CD1c-positive myeloid dendritic cell (primary cell): ENCODE measurements at regions not wholly inside any gene's neighbourhood (a gene's known extent, or its start where the extent isn't known, plus 50 kb on each side); places are given as distances from the start of the nearest gene placed in this dataset.
A peak's percentile ranks its signal among the peaks of the same experiment; 100 is the strongest.
"Not testable (repeated sequence)": the region's sequence is repeated elsewhere in the genome, so short reads cannot be mapped to it uniquely, and the experiment has no call there.

Experiments
- DNase-seq: peaks from one replicate; pipeline ENCODE4 v3.0.0-alpha.2; 2016; ENCODE audit errors: extremely low spot score

DNA sequence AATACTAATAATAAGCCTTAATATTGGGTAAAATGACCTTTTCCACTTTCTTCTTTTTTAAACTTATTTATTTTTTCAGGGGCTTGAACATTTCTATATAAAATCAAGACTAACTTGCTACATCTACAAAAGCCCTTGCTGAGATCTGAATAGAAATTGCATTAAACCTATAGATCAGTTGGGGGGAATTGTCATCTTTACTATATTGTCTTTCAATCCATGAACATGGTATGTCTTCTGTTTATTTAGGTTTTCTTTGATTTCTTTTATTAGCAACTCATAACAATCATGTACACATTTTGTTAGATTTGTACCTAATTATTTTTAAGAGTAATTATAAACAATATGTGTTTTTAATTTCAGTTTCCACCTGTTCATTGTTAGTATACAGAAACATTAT, 96.4 kb upstream of the SLC22A23 start:
- DNase-seq = no peak

DNA sequence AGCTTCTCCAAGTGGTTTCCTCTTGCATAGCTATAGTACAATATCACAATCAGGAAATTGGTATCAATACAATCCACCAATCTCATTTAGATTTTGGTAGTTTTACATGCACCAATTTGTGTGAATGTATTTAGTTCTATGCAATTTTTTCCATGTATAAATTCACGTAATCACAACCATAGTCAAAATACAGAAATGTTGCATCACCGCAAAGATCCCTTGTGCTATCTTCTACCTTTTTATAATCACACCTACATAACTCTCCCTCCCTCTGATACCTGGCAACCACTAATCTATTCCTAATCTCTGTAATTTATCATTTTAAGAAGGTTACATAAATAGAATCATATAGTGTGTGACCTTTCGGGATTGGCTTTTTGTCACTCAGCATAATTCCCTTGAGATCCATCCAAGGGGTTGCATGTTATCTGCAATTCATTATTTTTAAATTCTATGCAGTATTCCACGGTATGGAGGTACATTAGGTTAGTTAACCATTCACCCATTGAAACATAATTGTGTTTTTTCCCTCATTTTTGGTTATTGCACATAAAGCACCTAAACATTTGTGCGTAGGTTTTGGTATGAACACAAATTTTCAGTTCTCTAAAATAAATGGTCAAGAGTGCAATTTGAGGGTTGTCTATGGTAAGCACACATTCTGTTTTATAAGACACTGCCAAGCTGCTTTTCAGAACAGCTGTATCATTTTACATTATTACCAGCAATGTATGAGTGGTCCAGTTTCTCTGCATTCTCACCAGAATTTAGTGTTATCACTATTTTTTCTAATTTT, 95.1 kb upstream of the SLC22A23 start:
- DNase-seq = no peak

DNA sequence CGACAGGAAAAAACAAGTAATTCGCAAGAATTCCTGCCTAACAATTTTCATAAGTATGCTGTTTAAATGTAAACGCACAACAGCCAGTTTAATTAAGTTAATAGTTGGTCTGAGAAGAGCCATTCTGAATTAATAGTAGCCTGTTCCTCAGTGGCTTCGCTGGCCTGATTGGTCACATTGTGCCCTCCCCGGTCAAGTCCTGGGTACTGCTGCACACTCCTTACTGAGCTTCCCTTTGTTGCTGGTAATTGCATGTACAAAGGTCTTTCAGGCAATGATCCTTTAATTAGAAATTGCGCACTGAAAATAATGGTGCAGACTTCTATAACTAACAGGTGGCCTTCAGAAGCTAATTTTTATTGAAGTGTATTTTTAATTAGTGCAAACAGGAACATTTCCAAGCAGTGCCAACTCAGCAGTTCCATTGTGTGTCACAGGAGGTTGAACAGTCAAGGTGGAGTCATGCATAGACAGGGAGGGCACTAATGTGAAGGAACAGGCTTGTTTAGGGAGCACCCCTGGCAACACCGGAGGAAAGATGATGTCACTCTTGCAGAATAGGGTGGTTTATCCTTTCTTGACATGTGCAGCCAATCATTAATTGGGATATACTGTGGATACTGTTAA, 92.6 kb upstream of the SLC22A23 start:
- DNase-seq = peak; percentile 4

DNA sequence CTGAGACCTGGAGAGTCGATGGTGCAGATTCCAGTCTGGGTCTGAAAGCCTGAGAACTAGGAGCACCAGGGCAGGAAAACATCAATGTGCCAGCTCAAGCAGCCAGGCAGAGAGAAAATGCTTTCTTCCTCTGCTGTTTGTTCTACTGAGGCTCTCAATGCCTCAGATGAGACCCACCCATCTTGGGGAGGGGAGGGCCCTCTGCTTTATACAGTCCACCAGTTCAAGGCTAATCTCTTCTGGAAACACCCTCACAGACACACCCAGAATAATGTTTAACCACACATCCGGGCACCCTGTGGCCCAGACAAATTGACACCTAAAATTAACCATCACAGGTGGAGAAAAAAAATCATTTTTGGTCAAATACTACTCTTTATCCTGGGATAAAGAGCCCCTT, 89.3 kb upstream of the SLC22A23 start:
- no peak for DNase-seq

DNA sequence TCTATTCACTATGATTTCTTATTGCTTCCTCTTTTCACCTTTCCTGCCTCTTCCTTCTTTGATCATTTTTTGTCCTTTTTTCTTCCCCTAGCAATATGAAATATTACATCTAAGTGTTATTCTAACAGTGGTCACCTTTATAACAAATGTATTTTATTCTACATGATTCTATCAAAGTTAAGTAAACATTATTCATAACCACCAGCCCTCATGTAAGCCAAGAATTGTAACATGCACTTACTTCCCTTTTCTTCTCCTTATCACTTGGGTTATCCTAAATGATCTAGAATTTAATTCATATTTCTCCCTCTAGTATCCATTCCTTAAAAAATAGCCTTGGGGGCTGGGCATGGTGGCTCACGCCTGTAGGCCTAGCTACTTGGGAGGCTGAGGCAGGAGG, 88.3 kb upstream of the SLC22A23 start:
- DNase-seq = no peak

DNA sequence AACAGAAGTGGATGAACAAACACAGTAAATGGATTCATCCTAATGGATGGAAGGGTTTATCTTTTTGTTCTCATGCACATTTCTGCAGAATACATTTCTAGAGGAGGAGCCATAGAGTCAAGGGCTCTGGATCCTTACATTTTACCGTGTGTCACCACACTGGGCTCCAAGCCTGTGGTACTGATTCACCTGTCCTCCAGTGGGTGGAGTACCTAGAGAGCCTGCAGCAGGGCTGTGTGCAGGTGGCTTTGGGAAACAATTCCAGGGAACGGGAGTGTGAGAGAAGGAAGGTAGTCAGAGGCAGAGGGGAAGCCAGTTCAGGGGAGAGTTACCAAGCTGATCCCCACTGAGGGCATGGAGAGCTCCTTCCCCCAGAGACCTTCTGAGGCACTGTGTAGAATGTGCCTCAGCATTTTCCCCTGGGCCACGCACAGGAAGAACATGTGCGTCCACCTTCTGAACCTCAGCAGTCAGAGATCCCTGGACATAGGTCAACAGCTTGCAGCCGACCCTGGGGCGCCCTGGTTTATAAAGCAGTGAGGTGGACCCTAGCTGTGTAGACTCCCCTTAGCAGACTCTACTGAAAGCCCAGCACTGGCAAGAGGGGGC, 85.3 kb upstream of the SLC22A23 start:
- DNase-seq = no peak

DNA sequence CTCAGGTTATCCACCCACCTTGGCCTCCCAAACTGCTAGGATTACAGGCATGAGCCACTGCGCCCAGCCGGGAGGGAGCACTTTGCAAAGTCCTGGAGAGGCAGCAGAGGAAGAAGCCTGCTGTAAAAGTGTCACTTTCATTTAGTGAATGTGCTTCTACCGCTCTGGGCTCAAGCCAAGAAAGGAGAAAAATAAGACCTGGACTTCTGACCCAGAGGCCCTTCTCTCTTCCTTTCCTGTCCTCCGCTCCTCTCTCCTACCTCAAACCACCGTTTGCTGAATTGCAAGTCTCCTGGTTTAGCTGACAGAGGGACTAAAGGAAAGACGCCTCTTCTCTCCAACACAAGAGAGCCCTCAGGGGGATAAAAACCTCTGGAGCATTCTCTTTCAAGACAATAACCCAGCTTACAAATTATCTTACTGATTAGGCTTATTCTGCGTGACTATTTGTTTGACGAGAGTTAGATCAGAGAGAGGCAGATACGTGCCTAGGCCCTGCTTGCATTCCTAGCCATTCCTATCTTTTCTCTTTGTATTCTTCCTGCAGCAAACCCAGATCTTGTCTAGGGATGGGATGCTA, 84.2 kb upstream of the SLC22A23 start:
- DNase-seq = no peak

DNA sequence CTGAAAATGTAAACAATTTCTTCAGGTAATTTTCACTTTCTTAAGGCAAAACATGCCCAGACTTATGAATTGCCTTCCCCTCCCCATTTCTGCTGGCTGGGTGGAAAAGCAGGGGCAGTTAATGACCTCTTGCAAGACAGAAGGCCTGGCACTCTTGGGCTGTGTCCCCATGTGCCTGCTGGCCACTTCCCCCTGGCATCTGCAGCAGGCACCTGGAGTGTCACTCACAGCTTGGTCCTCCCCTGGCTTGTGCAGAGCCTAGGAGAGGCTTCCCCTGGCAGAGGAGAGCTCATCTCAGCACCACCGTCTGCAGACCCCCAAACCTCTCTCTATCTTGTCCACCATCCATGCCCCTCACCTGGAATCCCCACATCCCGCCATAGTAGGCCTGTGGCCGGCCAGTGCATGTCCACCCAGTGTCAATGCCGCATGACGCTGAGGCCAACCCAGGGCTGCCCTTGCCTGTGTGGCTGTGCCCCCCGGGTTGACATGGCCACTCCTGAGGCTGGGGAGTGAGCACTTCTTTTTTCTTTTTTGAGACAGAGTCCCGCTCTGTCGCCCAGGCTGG, 83.5 kb upstream of the SLC22A23 start:
- no peak for DNase-seq

DNA sequence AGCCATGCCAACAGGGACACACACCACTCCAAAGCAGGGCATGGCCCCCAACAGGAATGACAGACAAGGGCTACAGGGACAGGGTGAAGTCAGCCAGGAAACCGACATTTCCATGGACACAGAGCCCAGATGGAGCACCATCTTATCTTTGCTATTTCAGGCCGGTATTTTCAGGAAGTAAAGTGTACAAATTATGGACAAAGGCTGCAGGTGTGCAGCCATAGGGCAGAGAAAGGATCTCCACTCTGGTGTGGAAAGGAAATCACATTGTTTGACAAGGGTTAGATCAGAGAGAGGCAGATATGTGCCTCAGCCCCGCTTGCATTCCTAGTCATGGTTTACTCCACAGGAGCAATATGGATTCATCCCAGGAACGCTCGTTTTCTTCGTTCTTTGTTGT, 81.7 kb upstream of the SLC22A23 start:
- no peak for DNase-seq

DNA sequence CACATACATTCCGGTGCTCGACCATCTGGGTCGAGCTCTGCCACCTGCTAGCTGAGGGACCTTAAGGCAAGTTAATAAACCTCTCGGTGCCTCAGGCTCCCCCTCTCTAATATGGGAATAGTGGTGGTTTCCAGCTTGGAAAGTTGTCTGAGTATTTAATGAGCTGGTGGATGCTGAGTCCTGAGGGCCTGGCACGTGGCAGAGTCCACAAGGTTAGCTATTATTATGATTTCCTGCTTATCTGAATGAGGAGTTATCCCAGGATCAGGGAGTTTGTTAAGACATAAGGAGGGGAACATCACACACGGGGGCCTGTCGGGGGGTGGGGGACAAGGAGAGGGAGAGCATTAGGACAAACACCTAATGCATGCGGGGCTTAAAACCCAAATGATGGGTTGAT, 80.1 kb upstream of the SLC22A23 start:
- no peak for DNase-seq

DNA sequence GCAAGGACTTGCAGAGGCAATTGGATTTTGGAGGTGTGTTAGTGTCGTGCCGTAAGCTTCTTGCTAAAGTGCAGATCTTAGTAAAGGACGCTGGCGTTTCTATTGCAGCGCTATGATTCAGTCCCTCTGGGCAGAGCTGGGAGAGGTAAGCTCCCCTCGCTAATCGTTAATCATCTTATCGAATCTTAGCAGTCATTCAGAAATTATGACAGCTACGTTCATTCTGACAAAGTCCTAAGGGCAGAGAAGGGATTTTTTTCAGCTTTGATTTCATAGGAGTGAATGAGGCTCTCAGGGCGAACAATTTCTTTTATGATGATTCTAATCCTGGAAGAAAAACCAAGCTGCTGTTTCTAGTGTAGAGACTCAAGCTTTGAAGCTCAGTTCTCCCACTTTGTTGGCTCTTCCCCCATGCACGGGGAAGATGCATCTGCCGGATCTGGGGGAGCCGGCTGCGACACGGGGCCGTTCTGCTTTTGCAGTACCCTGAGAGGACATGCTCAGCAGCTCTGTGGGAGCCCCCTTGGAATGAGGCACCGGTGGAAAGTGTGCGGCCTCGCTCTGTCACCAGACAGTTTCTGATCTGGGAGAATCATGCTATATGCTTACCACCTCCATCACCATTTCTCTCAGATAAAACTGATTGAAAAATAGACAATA, 79.1 kb upstream of the SLC22A23 start:
- no peak for DNase-seq

DNA sequence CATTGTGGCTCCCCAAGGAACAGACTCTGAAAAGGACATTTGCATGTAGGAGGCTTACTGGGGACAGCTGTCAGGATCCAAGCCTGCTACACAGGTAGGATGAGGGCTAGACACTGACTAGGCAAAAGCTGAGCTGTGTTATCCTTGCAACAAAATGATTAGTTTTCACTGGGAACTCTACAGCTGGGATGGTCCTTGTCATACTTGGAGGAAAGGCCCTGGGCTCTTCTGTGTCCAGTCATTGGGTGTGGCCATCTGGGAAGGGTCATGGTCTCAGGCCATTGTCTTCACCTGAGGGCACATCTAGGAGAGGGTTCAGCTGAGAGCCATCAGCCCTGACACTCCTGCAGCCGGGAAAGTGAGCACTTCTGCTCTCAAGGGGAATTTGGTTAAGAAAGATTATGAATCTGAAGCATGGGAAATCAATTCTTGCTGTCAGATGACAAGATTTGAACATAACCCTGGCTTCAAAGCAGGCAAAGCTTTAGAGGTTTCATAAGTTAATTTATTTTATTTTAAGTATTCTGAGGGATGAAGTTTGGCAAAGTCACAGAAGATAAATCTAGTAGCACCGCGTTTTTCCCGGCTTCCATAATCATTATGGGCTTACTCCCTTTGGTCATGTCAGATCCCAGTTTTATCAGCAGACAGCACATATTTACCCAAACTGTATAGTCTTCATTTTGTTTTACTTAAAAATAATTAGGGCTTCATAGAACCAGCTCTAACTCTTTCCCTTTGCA, 78.4 kb upstream of the SLC22A23 start:
- DNase-seq = no peak

DNA sequence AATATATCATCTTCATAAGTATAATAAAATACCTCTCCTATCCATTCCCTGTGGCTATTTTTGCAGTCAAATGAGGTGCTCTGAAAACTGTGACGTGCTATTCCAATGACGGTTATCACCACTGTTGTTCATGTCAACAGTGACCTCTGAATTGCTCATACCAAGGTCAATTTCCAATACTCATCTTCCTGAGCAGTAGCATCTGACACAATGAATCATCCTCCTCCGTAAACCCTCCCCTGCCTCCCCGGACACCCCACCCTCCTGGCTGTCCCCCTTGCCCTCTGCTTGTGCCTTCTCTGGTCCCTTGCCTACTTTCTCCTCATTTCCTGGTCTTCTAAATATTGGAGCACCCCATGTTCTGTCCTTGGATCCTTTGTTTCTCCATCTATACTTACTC, 77.7 kb upstream of the SLC22A23 start:
- DNase-seq = no peak

DNA sequence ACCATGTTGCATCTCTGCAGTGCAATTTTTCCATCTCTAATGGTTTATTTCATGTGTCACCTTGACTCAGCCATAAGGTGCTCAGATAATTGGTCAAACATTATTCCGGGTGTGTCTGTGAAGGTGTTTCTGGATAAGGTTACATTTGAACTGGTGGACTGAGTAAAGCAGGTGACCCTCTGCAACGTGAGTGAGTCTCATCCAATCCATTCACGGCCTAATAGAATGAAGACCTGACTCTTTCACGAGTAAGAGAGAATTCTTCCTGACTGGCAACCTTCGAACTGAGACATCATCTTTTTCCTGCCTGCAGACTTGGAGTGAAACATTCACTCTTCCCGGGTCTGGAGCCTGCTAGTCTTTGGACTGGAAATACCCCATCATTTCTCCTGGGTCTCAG, 77.1 kb upstream of the SLC22A23 start:
- DNase-seq = no peak

DNA sequence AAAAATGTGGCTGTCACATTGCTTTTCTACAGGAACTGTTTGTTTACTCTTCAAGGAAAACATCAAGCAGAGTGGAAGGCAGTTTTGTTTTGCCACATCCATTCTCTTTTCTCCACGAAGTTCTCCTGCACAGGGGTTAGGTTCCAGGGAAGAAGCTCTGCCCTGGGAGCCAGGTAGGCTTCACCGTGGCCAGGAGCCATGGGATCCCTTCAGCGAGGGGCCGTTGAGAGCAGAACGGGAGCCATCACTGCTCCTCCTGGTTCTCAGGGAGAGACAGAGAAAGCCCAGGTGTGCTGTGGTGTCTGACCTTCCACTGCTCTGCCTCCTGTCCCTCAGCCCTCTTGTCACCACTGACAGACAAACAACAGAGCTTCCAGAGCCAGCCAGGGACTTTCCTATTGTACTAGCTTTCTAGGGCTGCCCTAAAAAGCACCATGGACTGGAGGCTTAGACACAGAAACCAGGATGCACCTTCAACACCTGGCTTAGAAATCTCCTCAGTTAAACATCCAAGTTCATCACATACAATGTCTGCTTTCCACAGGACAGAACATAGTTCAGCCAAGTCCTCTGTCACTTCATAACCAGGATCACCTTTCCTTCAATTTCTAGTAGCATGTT, 75.6 kb upstream of the SLC22A23 start:
- no peak for DNase-seq

DNA sequence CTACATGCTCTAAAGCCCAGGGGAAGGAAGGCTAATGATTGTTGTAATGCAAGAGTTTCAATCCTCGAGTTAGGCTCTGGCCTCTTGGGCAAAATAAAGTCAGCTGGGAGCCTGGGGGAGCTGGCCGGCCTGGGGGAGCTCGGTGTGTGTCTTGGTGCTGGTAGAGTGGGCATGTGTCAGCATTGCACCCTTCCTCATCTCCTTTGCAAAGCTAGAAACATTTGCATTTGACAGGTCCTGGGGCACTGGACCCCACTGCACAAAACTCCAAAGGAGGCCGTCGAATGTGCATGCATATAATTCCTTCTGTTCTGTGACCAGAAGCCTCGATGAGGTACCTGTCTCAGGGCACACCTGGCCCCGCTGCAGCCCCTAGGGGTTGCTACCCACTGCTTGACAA, 74.6 kb upstream of the SLC22A23 start:
- no peak for DNase-seq

DNA sequence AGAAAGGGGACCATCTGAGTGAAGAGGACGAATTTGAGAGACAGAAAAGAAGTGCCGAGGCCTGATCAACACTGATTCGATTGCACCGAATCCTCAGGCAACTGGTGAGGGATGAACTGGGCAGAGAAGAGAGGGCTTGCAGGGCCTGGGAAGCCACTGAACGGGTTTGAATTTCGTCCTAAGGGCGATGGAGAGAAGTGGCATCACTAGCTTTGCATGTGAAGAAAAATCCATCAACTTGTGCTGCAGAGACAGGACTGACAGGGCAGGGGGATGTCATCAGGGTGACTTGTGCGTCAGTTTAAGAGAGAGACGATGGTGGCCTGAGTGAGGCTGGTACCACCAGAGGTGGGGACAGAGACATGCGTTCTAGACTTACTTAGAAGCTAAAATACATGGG, 73.7 kb upstream of the SLC22A23 start:
- no peak for DNase-seq

DNA sequence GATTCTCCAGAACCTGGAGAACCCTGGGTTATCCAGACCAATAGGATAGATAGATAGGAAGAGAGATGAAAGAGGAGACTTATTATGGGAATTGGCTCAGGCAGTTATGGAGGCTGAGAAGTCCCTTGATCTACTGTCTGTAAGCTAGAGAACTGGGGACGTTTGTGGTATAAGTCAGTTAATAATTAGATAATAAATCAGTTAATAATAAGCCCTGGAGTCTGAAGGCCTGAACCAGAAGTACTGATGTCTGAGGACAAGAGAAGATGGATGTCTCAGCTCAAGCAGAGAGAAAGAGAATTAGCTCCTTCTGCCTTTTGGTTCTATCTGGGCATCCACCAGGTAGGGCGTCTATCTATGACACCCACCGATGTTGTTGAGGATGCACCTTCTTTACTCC, 72.9 kb upstream of the SLC22A23 start:
- no peak for DNase-seq

DNA sequence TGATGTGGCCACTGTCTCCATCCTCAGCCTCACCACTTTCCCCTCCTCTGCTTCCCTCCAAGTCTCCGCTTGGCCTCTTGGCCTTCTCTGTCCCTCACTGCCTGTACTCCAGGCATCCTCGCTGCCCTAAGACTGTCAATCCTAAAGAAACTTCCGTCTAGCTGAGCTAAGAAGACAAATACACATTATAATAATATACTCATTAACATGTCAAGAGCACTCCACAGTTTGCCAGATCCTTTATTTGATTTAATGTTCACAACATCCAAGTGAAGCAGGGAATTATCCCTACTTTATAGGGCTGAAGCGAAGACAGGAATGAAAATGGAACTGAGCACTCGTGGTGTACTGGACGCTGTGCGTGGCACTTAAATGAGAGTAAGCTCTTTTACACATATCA, 72.4 kb upstream of the SLC22A23 start:
- DNase-seq = no peak

DNA sequence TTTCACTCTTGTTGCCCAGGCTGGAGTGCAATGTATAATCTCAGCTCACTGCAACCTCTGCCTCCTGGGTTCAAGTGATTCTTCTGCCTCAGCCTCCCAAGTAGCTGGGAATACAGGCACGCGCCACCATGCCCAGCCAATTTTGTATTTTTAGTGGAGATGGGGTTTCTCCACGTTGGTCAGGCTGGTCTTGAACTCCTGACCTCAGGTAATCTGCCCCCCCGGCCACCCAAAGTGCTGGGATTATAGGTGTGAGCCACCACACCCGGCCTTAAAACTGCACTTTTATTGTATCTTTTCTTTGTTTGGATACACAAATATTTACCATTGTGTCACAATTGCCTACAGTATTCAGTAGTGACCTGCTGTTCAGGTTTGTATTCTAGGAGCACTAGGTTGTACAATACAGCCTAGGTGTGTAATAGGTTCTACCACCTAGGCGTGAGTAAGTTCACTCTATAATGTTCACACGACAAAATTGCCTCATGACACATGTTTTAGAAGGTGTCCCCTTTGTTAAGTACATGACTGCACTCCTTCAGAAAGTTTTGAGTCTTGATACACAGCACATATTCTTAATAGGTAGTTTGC, 71.3 kb upstream of the SLC22A23 start:
- not testable (repeated sequence) for DNase-seq

DNA sequence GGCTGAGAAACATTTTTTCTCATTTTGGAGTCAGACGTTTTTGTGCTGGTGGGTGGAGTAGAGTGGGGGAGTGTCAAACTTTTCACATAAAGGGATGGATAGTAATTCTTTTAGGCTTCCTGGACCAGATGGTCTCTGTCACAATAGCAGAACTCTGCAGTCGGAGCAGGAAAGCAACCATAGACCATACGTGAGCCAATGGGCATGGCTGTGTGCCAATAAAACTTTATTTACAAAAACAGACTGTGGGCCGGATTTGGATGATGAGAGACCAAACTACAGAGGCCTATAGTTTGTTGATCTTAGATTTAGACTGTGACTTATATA, 70.8 kb upstream of the SLC22A23 start:
- no peak for DNase-seq
